GM19035 (cell line): ENCODE measurements at regions not wholly inside any gene's neighbourhood (a gene's known extent, or its start where the extent isn't known, plus 50 kb on each side); places are given as distances from the start of the nearest gene placed in this dataset.

ENCODE experiments used
- ATAC-seq: cut with Tn5 transposase; IDR thresholded peaks from one replicate; pipeline ENCODE4 v1.9.1; 2021; ENCODE audit not compliant: unreplicated experiment

- ATAC-seq: no peak
Measured at GRCh38 chr2:30339071-30339470, 107.7 kb downstream of the LBH start.

GRCh38 chr2:30341500-30342267 lies 105.4 kb upstream of the LCLAT1 start:
- ATAC-seq: no peak

- no peak for ATAC-seq
Measured at GRCh38 chr2:30346471-30347169, 100.4 kb upstream of the LCLAT1 start.

GRCh38 chr2:30348825-30349224 lies 98.2 kb upstream of the LCLAT1 start:
- ATAC-seq: no peak

GRCh38 chr2:30349691-30350090 lies 97.4 kb upstream of the LCLAT1 start:
- ATAC-seq: no peak

- no peak for ATAC-seq
Measured at GRCh38 chr2:30351116-30351515, 95.9 kb upstream of the LCLAT1 start.

GRCh38 chr2:30351949-30352348 lies 95.1 kb upstream of the LCLAT1 start:
- ATAC-seq: no peak

GRCh38 chr2:30354150-30354549 lies 92.9 kb upstream of the LCLAT1 start:
- ATAC-seq: no peak

- ATAC-seq: no peak
Measured at GRCh38 chr2:30354621-30355020, 92.4 kb upstream of the LCLAT1 start.

- no peak for ATAC-seq
Measured at GRCh38 chr2:30355306-30355705, 91.7 kb upstream of the LCLAT1 start.

GRCh38 chr2:30356071-30356470 lies 91.0 kb upstream of the LCLAT1 start:
- ATAC-seq: no peak

GRCh38 chr2:30356776-30357175 lies 90.3 kb upstream of the LCLAT1 start:
- no peak for ATAC-seq

GRCh38 chr2:30358351-30358750 lies 88.7 kb upstream of the LCLAT1 start:
- no peak for ATAC-seq

- ATAC-seq: no peak
Measured at GRCh38 chr2:30358842-30359241, 88.2 kb upstream of the LCLAT1 start.

- no peak for ATAC-seq
Measured at GRCh38 chr2:30359644-30360167, 87.3 kb upstream of the LCLAT1 start.

- ATAC-seq: no peak
Measured at GRCh38 chr2:30361751-30362394, 85.2 kb upstream of the LCLAT1 start.

GRCh38 chr2:30362468-30363081 lies 84.5 kb upstream of the LCLAT1 start:
- no peak for ATAC-seq

GRCh38 chr2:30363406-30363805 lies 83.6 kb upstream of the LCLAT1 start:
- ATAC-seq: no peak

- no peak for ATAC-seq
Measured at GRCh38 chr2:30365201-30365600, 81.8 kb upstream of the LCLAT1 start.

GRCh38 chr2:30366199-30366691 lies 80.8 kb upstream of the LCLAT1 start:
- no peak for ATAC-seq
